HCT116 (cell line): ENCODE measurements at regions not wholly inside any gene's neighbourhood (a gene's known extent, or its start where the extent isn't known, plus 50 kb on each side); places are given as distances from the start of the nearest gene placed in this dataset.

Experiments
- ATAC-seq: fragments of 200-7000 bp; cut with Tn5 transposase; 2 replicates; pipeline ENCODE4 v1.9.1; 2020; ENCODE audit warnings: mild to moderate bottlenecking, moderate library complexity
- BruUV-seq: library from RNA; stranded (reverse); fragments of 400-500 nt; replicated peaks from 2 replicates; lab custom pipeline; 2021; lab: Mats Ljungman, UMichigan
- CTCF ChIA-PET: fragments of 300-600 bp; sonication (Branson Sonifier 250); formaldehyde crosslinking; loops from one replicate; lab custom pipeline; 2021; ENCODE audit warnings: antibody characterized with exemption; lab: Charles Lee
- POLR2A ChIA-PET: fragments of 300-600, 350-600 bp; sonication (Branson Sonifier 250); formaldehyde crosslinking; loops from one replicate; lab custom pipeline; 2021; ENCODE audit warnings: antibody characterized with exemption; lab: Charles Lee
- RAD21 ChIA-PET, 2 experiments: fragments of 300-600 bp; sonication (Branson Sonifier 250); formaldehyde crosslinking; loops; one replicate each; lab custom pipeline; 2023; ENCODE audit warnings: low total read pairs in 2 of 2; ENCODE audit not compliant: uncharacterized antibody in 2 of 2, unreplicated experiment in 2 of 2, low non-redundant PET in 1 of 2; lab: Charles Lee
- DNase-seq: peaks from one replicate; pipeline ENCODE4 v3.0.0-alpha.2; 2010; ENCODE audit warnings: low read depth, low spot score
- H2AFZ ChIP-seq: fragments of 200-600 bp; shearing (Covaris generic), sonication (generic); 2 replicates; pipeline ENCODE4 v1.6.1; 2017; ENCODE audit warnings: low read depth, mixed run types, mixed read lengths, antibody characterized with exemption, low read length; ENCODE audit not compliant: poor library complexity, severe bottlenecking
- H3K27ac ChIP-seq: 2 replicates; pipeline ENCODE4 v1.5.1; 2012; ENCODE audit warnings: low read depth, low read length
- H3K27me3 ChIP-seq: fragments of 200-600 bp; sonication (generic); 2 replicates; pipeline ENCODE4 v1.6.1; 2016; ENCODE audit warnings: mixed run types, low read length, mixed read lengths; ENCODE audit not compliant: insufficient read depth
- H3K36me3 ChIP-seq, 2 experiments: fragments of 200-500 bp in 1 of 2; fragments of 200-600 bp in 1 of 2; sonication (Bioruptor generic) in 1 of 2; sonication (generic) in 1 of 2; 2 replicates each; pipeline versions ENCODE4 v1.5.1 to v1.6.1; 2014 to 2016; ENCODE audit warnings: low read length in 2 of 2, inconsistent platforms in 1 of 2, mixed read lengths in 1 of 2, mixed run types in 1 of 2; ENCODE audit not compliant: insufficient read depth in 2 of 2, control insufficient read depth in 1 of 2
- H3K4me1 ChIP-seq, 2 experiments: fragments of 200-600 bp in 1 of 2; sonication (generic) in 1 of 2; 2 replicates each; pipeline versions ENCODE4 v1.5.1 to v1.6.1; 2012 to 2017; ENCODE audit warnings: low read length in 2 of 2, inconsistent platforms in 1 of 2, mild to moderate bottlenecking in 1 of 2, mixed read lengths in 1 of 2, mixed run types in 1 of 2, moderate library complexity in 1 of 2; ENCODE audit not compliant: insufficient read depth in 2 of 2, control insufficient read depth in 1 of 2
- H3K4me2 ChIP-seq: fragments of 200-600 bp; sonication (generic); 2 replicates; pipeline ENCODE4 v1.6.1; 2017; ENCODE audit warnings: mixed run types, low read length, mixed read lengths
- H3K4me3 ChIP-seq, 2 experiments: fragments of 200-600 bp in 1 of 2; sonication (generic) in 1 of 2; replicated peaks in 1 of 2; 2 replicates each; pipeline ENCODE4 v1.5.1; 2011 to 2016; ENCODE audit warnings: low read length in 2 of 2, control low read depth in 1 of 2, low read depth in 1 of 2, mild to moderate bottlenecking in 1 of 2, mixed read lengths in 1 of 2, mixed run types in 1 of 2
- H3K79me2 ChIP-seq: fragments of 200-600 bp; sonication (generic); 2 replicates; pipeline ENCODE4 v1.6.1; 2017; ENCODE audit warnings: mild to moderate bottlenecking, mixed run types, low read length, moderate library complexity, mixed read lengths; ENCODE audit not compliant: insufficient read depth
- H3K9ac ChIP-seq: fragments of 200-600 bp; sonication (generic); 2 replicates; pipeline ENCODE4 v1.6.1; 2016; ENCODE audit warnings: low read length, mixed read lengths
- H3K9me2 ChIP-seq: fragments of 200-600 bp; sonication (generic), shearing (Covaris generic); 2 replicates; pipeline ENCODE4 v1.6.1; 2017; ENCODE audit warnings: mixed run types, mild to moderate bottlenecking, moderate library complexity; ENCODE audit not compliant: insufficient read depth
- H3K9me3 ChIP-seq, 2 experiments: fragments of 200-500 bp in 1 of 2; fragments of 200-600 bp in 1 of 2; sonication (Bioruptor generic) in 1 of 2; sonication (generic) in 1 of 2; 2 replicates each; pipeline ENCODE4 v1.6.1; 2014 to 2017; ENCODE audit warnings: low read length in 2 of 2, mixed read lengths in 2 of 2, inconsistent platforms in 1 of 2, low read depth in 1 of 2, mild to moderate bottlenecking in 1 of 2, mixed run types in 1 of 2, moderate library complexity in 1 of 2; ENCODE audit not compliant: control insufficient read depth in 1 of 2, insufficient read depth in 1 of 2
- H4K20me1 ChIP-seq: fragments of 200-600 bp; sonication (generic), shearing (Covaris generic); 2 replicates; pipeline ENCODE4 v1.6.1; 2017; ENCODE audit warnings: mixed run types, mild to moderate bottlenecking, moderate library complexity; ENCODE audit not compliant: insufficient read depth
- CEBPB ChIP-seq: IDR thresholded peaks from 2 replicates; pipeline ENCODE4 v1.6.1; 2012; ENCODE audit warnings: low read depth
- CTCF ChIP-seq, 3 experiments: fragments of 200-600 bp in 1 of 3; sonication (generic) in 1 of 3; IDR thresholded peaks in 2 of 3; conservative IDR thresholded peaks in 1 of 3; 2 replicates each; pipeline ENCODE4 v1.5.1; 2012 to 2017; ENCODE audit warnings: low read depth in 2 of 3, low read length in 2 of 3, antibody characterized with exemption in 1 of 3, borderline replicate concordance in 1 of 3, control low read depth in 1 of 3, mild to moderate bottlenecking in 1 of 3, mixed read lengths in 1 of 3, mixed run types in 1 of 3, moderate library complexity in 1 of 3; ENCODE audit not compliant: insufficient read depth in 1 of 3
- ELF1 ChIP-seq: IDR thresholded peaks from 2 replicates; pipeline ENCODE4 v1.6.1; 2012; ENCODE audit warnings: low read depth, borderline replicate concordance
- EZH2 ChIP-seq: fragments of 200-600 bp; sonication (generic); IDR thresholded peaks from 2 replicates; pipeline ENCODE4 v1.6.1; 2017; ENCODE audit warnings: antibody characterized with exemption, mixed run types
- FOSL1 ChIP-seq: IDR thresholded peaks from 2 replicates; pipeline ENCODE4 v1.6.1; 2012; ENCODE audit warnings: low read depth
- JUND ChIP-seq: IDR thresholded peaks from 2 replicates; pipeline ENCODE4 v1.6.1; 2012
- MAX ChIP-seq: IDR thresholded peaks from 2 replicates; pipeline ENCODE4 v1.6.1; 2012
- POLR2AphosphoS5 ChIP-seq: IDR thresholded peaks from 2 replicates; pipeline ENCODE4 v1.6.1; 2011; ENCODE audit warnings: mild to moderate bottlenecking, low read depth, low read length, moderate library complexity
- RAD21 ChIP-seq: IDR thresholded peaks from 2 replicates; pipeline ENCODE4 v1.6.1; 2012; ENCODE audit warnings: low read depth, mild to moderate bottlenecking
- SIN3A ChIP-seq: IDR thresholded peaks from 2 replicates; pipeline ENCODE4 v1.6.1; 2012; ENCODE audit warnings: low read depth
- SRF ChIP-seq: IDR thresholded peaks from 2 replicates; pipeline ENCODE4 v1.6.1; 2012; ENCODE audit warnings: low read depth
- YY1 ChIP-seq: IDR thresholded peaks from 2 replicates; pipeline ENCODE4 v1.6.1; 2011; ENCODE audit warnings: low read length, low read depth, moderate library complexity, mild to moderate bottlenecking; ENCODE audit not compliant: insufficient replicate concordance; ENCODE audit errors: extremely low read depth
- ZBTB33 ChIP-seq: IDR thresholded peaks from 2 replicates; pipeline ENCODE4 v1.6.1; 2011; ENCODE audit warnings: mild to moderate bottlenecking, low read length, moderate library complexity; ENCODE audit not compliant: insufficient replicate concordance; ENCODE audit errors: extremely low read depth
- intact Hi-C: fragments of 100-400 bp; cut with micrococcal nuclease; formaldehyde crosslinking; loops from 2 replicates; pipeline ENCODE4 v1.10.0; 2022

GRCh38 chr4:146059865-146060264, 115.7 kb upstream of the LSM6 start:
- ChIA-PET RAD21 (no interaction called here), CTCF (no interaction called here), POLR2A (no interaction called here)
- Histone ChIP-seq H3K9ac (no peak overlapping the region), H3K27ac (no peak overlapping the region), H2AFZ (no peak overlapping the region), H3K27me3 (0 out of 2 replicates have a peak, but pooled peaks cover 6% of the 10 kb centered on the region), H3K4me3 (no peak overlapping the region), H3K79me2 (no peaks in the 10 kb centered on the region), H3K4me2 (no peak overlapping the region), H4K20me1 (no peaks in the 10 kb centered on the region), H3K36me3 (no peaks in the 10 kb centered on the region), H3K4me1 (no peaks in the 10 kb centered on the region), H3K9me3 (no peaks in the 10 kb centered on the region), H3K9me2 (no peaks in the 10 kb centered on the region)
- TF ChIP-seq ZBTB33 (no peak), ELF1 (no peak), SIN3A (no peak), YY1 (no peak), EZH2 (no peak), FOSL1 (no peak)
- ATAC-seq: no peak
- intact Hi-C loops: no loop called here
- no peak for DNase-seq
- BruUV-seq: no TSS peak

GRCh38 chr4:146059151-146059550, 116.4 kb upstream of the LSM6 start:
- H3K4me3 ChIP-seq: no peak overlapping the region
- CTCF ChIA-PET: no interaction called here
- no peaks in the 10 kb centered on the region for H3K79me2 ChIP-seq
- no peaks in the 10 kb centered on the region for H4K20me1 ChIP-seq
- no peaks in the 10 kb centered on the region for H3K9me3 ChIP-seq
- 0 out of 2 replicates have a peak, but pooled peaks cover 6% of the 10 kb centered on the region for H3K27me3 ChIP-seq
- H3K9me2 ChIP-seq: no peaks in the 10 kb centered on the region
- RAD21 ChIA-PET: no interaction called here
- POLR2A ChIA-PET: no interaction called here
- no peak overlapping the region for H3K27ac ChIP-seq
- ATAC-seq: no peak
- no peak overlapping the region for H3K4me2 ChIP-seq
- H3K9ac ChIP-seq: no peak overlapping the region
- H3K4me1 ChIP-seq: no peaks in the 10 kb centered on the region
- intact Hi-C loops: no loop called here
- BruUV-seq: no TSS peak
- H2AFZ ChIP-seq: no peak overlapping the region
- DNase-seq: no peak
- no peaks in the 10 kb centered on the region for H3K36me3 ChIP-seq
- no peak for TF ChIP-seq SIN3A
- TF ChIP-seq MAX: no peak
- TF ChIP-seq EZH2: no peak
- no peak for TF ChIP-seq FOSL1
- no peak for TF ChIP-seq JUND
- no peak for TF ChIP-seq ZBTB33
- no peak for TF ChIP-seq YY1
- TF ChIP-seq CTCF (IDR thresholded peaks at IDR 0.05 in 2 of 3, conservative IDR thresholded peaks at IDR 0.05 in 1 of 3; ENCODE audit: borderline replicate concordance in 1 of 3, insufficient read depth in 1 of 3, low read depth in 2 of 3, low read length in 2 of 3): no peak
- TF ChIP-seq POLR2AphosphoS5: no peak
- TF ChIP-seq CEBPB: no peak
- TF ChIP-seq SRF: no peak
- no peak for TF ChIP-seq RAD21
